Transverse colon (tissue), 3 donors: ENCODE measurements at regions not wholly inside any gene's neighbourhood (a gene's known extent, or its start where the extent isn't known, plus 50 kb on each side); places are given as distances from the start of the nearest gene placed in this dataset.

Source experiments
- EP300 ChIP-seq: sonication (generic); formaldehyde crosslinking; IDR thresholded peaks from one replicate; pipeline ENCODE4 v1.6.1; 2017; ENCODE audit warnings: antibody characterized with exemption, low read depth
- POLR2A ChIP-seq: fragments of 450-650 bp; IDR thresholded peaks from one replicate; pipeline ENCODE4 v1.6.1; 2016; ENCODE audit warnings: antibody characterized with exemption, mild to moderate bottlenecking, moderate library complexity
- TF ChIP-seq, protein P1 (sequence below), 5 experiments: fragments of 200-600 bp in 3 of 5; fragments of 450-650 bp in 2 of 5; sonication (generic) in 3 of 5; IDR thresholded peaks; 1 replicate in 2 of 5; 2 replicates in 3 of 5; pipeline ENCODE4 v1.5.1; 2016 to 2017; ENCODE audit warnings: antibody characterized with exemption in 5 of 5, inconsistent platforms in 3 of 5, mild to moderate bottlenecking in 2 of 5, moderate library complexity in 1 of 5

GRCh38 chr6:54624216-54624615, 222.4 kb upstream of the FAM83B start:
- TF ChIP-seq, protein P1, sequence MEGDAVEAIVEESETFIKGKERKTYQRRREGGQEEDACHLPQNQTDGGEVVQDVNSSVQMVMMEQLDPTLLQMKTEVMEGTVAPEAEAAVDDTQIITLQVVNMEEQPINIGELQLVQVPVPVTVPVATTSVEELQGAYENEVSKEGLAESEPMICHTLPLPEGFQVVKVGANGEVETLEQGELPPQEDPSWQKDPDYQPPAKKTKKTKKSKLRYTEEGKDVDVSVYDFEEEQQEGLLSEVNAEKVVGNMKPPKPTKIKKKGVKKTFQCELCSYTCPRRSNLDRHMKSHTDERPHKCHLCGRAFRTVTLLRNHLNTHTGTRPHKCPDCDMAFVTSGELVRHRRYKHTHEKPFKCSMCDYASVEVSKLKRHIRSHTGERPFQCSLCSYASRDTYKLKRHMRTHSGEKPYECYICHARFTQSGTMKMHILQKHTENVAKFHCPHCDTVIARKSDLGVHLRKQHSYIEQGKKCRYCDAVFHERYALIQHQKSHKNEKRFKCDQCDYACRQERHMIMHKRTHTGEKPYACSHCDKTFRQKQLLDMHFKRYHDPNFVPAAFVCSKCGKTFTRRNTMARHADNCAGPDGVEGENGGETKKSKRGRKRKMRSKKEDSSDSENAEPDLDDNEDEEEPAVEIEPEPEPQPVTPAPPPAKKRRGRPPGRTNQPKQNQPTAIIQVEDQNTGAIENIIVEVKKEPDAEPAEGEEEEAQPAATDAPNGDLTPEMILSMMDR (IDR thresholded peaks at IDR 0.05) = no peak
- TF ChIP-seq POLR2A (no peak), EP300 (no peak)
